AG09319 (cell line): ENCODE measurements at regions not wholly inside any gene's neighbourhood (a gene's known extent, or its start where the extent isn't known, plus 50 kb on each side); places are given as distances from the start of the nearest gene placed in this dataset.

Source experiments
- DNase-seq: peaks from one replicate; pipeline ENCODE4 v3.0.0-alpha.2; 2010; ENCODE audit warnings: low read depth; ENCODE audit errors: extremely low read depth
- CTCF ChIP-seq: IDR thresholded peaks from 2 replicates; pipeline ENCODE4 v1.5.1; 2011; ENCODE audit warnings: low read depth, mild to moderate bottlenecking, inconsistent platforms, low read length, moderate library complexity

GRCh38 chr3:72475258-72476138 is 372.7 kb downstream of the SHQ1 start:
- no peak for TF ChIP-seq CTCF
- no peak for DNase-seq

GRCh38 chr3:72474775-72475174 is 373.5 kb downstream of the SHQ1 start:
- no peak for DNase-seq
- no peak for TF ChIP-seq CTCF

DNA sequence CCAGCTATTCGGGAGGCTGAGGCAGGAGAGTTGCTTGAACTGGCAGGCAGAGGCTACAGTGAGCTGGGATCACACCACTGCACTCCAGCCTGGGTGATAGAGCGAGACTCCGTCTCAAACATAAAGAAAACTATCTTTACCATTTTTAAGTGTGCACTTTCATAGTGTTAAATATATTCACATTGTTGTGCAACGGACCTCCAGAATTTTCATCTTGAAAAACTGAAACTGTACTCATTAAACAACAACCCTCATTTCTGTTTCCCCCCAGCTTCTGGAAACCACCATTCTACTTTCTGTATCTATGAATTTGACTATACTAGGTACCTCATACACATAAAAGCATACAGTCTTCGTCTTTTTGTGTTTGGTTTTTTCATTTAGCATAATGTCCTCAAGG is 375.1 kb downstream of the SHQ1 start:
- TF ChIP-seq CTCF, result no peak
- DNase-seq, result no peak

DNA sequence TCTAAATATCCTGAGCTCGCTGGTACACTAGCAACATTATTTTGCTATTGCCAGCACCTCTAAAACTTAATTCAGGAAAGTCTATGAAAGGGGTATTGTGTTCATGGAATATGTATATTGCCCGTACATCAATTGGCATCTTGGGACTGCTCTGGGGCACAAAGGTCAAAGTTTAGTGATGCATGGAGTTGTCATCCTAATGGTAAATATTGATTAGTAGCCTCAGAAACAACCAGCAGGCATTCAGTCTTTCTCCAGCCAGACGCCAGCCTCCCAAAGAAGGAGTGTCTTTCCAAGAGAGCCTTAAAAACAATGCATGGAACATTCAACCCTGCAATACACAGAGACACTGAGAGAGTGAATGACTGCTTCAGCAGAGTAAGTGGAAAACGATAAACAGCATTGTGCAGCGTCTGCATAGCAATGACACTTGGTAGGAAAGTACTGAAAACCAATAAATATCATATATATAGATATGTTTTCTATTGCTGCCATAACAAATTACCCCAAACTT is 377.3 kb downstream of the SHQ1 start:
- no peak for DNase-seq
- TF ChIP-seq CTCF, result no peak

DNA sequence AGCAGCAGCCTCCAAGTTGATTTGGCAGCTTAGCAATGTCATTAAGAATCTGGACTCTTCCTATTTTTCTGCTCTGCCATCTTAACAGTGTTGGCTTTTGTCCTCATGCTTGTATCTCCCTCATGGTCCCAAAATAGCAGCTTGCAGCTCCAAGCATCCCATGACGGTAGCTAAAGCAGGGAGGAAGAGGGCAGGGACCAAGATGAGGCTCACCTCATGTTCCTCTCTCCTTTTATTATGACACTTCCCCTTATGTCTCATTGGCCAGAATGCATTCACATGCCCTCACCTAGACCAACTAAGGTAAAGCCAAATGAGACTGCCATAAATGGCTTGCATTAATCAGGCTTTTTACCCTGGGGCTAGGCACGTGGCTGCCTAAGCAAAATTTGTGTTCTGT is 382.4 kb downstream of the SHQ1 start:
- no peak for DNase-seq
- TF ChIP-seq CTCF, result no peak

- no peak for TF ChIP-seq CTCF
- no peak for DNase-seq
These were observed 385.2 kb downstream of the SHQ1 start for GRCh38 chr3:72463083-72463482.

DNA sequence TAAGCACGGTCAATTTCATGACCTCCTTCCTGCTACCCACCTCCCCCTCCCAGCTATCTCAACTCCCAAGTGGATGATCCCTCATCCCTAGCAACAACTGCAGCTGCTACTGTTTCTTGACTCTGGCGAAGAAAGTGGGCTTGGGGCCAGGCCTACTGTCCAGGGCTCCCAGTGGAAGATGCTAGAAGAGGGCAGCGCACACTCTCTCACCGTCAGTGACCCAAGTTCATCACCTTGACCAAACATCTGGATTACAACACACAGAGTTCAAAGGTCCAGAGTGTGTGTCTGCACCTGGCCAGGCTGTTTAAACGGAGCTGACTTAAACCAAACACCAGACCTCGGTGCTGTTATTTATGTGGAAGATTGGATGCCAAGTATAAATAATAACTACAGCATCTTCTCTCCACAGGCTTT is 385.6 kb downstream of the SHQ1 start:
- TF ChIP-seq CTCF, result no peak
- no peak for DNase-seq
